K562 (cell line): ENCODE measurements at regions not wholly inside any gene's neighbourhood (a gene's known extent, or its start where the extent isn't known, plus 50 kb on each side); places are given as distances from the start of the nearest gene placed in this dataset.

Source experiments
- ADNP ChIP-seq: fragments of 200-800 bp; sonication (Bioruptor generic); IDR thresholded peaks from 2 replicates; pipeline ENCODE4 v1.6.1; 2016; ENCODE audit warnings: missing genetic modification characterization, missing compliant biosample characterization
- GTF2B ChIP-seq: IDR thresholded peaks from 2 replicates; pipeline ENCODE4 v1.6.1; 2011; ENCODE audit not compliant: insufficient read length; ENCODE audit errors: extremely low read depth
- PHB ChIP-seq: fragments of 250-450 bp; sonication (Bioruptor Pico); IDR thresholded peaks from 2 replicates; pipeline ENCODE4 v1.5.0; 2021
- RB1 ChIP-seq: fragments of 450-650 bp; IDR thresholded peaks from 2 replicates; pipeline ENCODE4 v1.6.1; 2017; ENCODE audit warnings: low read depth, mild to moderate bottlenecking
- RBM17 ChIP-seq: fragments of 200-400 bp; formaldehyde crosslinking; IDR thresholded peaks from 2 replicates; pipeline ENCODE4 v1.6.1; 2017; ENCODE audit warnings: low read depth, mild to moderate bottlenecking, low read length, borderline replicate concordance
- ZEB2 ChIP-seq: fragments of 450-650 bp; IDR thresholded peaks from 2 replicates; pipeline ENCODE4 v1.6.1; 2016
- ZNF518B ChIP-seq: fragments of 250-450 bp; sonication (Bioruptor Pico); IDR thresholded peaks from 2 replicates; pipeline ENCODE4 v1.5.0; 2021; ENCODE audit warnings: mild to moderate bottlenecking, moderate library complexity
- ZNF644 ChIP-seq: fragments of 200-800 bp; sonication (Bioruptor generic); IDR thresholded peaks from 2 replicates; pipeline ENCODE4 v1.6.1; 2016; ENCODE audit warnings: low read depth, missing genetic modification characterization, missing compliant biosample characterization
- TF ChIP-seq, protein P1 (sequence below): fragments of 450-650 bp; IDR thresholded peaks from 2 replicates; pipeline ENCODE4 v1.6.1; 2016; ENCODE audit warnings: borderline replicate concordance

- TF ChIP-seq ZEB2 (no peak), ADNP (tag) (no peak), ZNF644 (tag) (no peak), RB1 (no peak), GTF2B (no peak), PHB (CRISPR knock-in tag) (no peak), RBM17 (no peak), ZNF518B (CRISPR knock-in tag) (no peak)
- TF ChIP-seq, protein P1, sequence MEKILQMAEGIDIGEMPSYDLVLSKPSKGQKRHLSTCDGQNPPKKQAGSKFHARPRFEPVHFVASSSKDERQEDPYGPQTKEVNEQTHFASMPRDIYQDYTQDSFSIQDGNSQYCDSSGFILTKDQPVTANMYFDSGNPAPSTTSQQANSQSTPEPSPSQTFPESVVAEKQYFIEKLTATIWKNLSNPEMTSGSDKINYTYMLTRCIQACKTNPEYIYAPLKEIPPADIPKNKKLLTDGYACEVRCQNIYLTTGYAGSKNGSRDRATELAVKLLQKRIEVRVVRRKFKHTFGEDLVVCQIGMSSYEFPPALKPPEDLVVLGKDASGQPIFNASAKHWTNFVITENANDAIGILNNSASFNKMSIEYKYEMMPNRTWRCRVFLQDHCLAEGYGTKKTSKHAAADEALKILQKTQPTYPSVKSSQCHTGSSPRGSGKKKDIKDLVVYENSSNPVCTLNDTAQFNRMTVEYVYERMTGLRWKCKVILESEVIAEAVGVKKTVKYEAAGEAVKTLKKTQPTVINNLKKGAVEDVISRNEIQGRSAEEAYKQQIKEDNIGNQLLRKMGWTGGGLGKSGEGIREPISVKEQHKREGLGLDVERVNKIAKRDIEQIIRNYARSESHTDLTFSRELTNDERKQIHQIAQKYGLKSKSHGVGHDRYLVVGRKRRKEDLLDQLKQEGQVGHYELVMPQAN, result no peak
- TF ChIP-seq, all 486 proteins: peak for 0
These were observed 289.6 kb upstream of the C2CD4B start (continued) for GRCh38 chr15:62454567-62455172.
